ENCODE measurements at regions not wholly inside any gene's neighbourhood (a gene's known extent, or its start where the extent isn't known, plus 50 kb on each side); places are given as distances from the start of the nearest gene placed in this dataset.
"Not testable (repeated sequence)": the region's sequence is repeated elsewhere in the genome, so short reads cannot be mapped to it uniquely, and the experiment has no call there.

- DNase-seq: no peak
- ChIA-PET POLR2A (no interaction called here), CTCF (no interaction called here)
- Mint-ChIP-seq H3K27ac (no peak overlapping the region), H3K36me3 (no peaks in the 10 kb centered on the region), H3K4me3 (no peak overlapping the region), H3K27me3 (peaks cover 10% of the 10 kb centered on the region), H3K9me3 (no peaks in the 10 kb centered on the region), H3K4me1 (ENCODE audit: low read depth) (no peaks in the 10 kb centered on the region)
- intact Hi-C loops (cut with micrococcal nuclease): no loop called here
Measured at GRCh38 chr4:107458194-107458593, 261.8 kb downstream of the PAPSS1 start.

- CTCF ChIA-PET: no interaction called here
- intact Hi-C loops (cut with micrococcal nuclease): no loop called here
- DNase-seq: no peak
- Mint-ChIP-seq H3K9me3 (no peaks in the 10 kb centered on the region), H3K4me1 (ENCODE audit: low read depth) (no peaks in the 10 kb centered on the region), H3K27me3 (peaks cover 7% of the 10 kb centered on the region), H3K27ac (no peak overlapping the region), H3K4me3 (no peak overlapping the region), H3K36me3 (no peaks in the 10 kb centered on the region)
- POLR2A ChIA-PET: no interaction called here
Measured at GRCh38 chr4:107453987-107454386, 266.0 kb downstream of the PAPSS1 start.

- intact Hi-C loops (cut with micrococcal nuclease): no loop called here
- CTCF ChIA-PET: no interaction called here
Measured at GRCh38 chr4:107452717-107453630, 267.1 kb downstream of the PAPSS1 start.

GRCh38 chr4:107449611-107450369 lies 270.2 kb downstream of the PAPSS1 start:
- Mint-ChIP-seq H3K4me3 (no peak overlapping the region), H3K27ac (no peak overlapping the region), H3K9me3 (no peaks in the 10 kb centered on the region), H3K27me3 (peaks cover 5% of the 10 kb centered on the region), H3K36me3 (no peaks in the 10 kb centered on the region), H3K4me1 (ENCODE audit: low read depth) (no peaks in the 10 kb centered on the region)
- CTCF ChIA-PET: interaction anchor here (0.7 kb wide), 1 partner anchor 239 kb away, joined by 3 read pairs; no protein-coding TSS in a partner anchor
- intact Hi-C loops (cut with micrococcal nuclease): no loop called here
- POLR2A ChIA-PET: no interaction called here
- DNase-seq: no peak

More at GRCh38 chr4:107452717-107453630, 267.1 kb downstream of the PAPSS1 start:
- H3K9me3 Mint-ChIP-seq: no peaks in the 10 kb centered on the region
- H3K4me3 Mint-ChIP-seq: no peak overlapping the region
- H3K27ac Mint-ChIP-seq: no peak overlapping the region
- H3K27me3 Mint-ChIP-seq: peaks cover 7% of the 10 kb centered on the region
- no peak for DNase-seq
- H3K36me3 Mint-ChIP-seq: no peaks in the 10 kb centered on the region
- no peaks in the 10 kb centered on the region for H3K4me1 Mint-ChIP-seq (ENCODE audit: low read depth)
- POLR2A ChIA-PET: no interaction called here

GRCh38 chr4:107442538-107443111 lies 277.4 kb downstream of the PAPSS1 start:
- no peak for DNase-seq
- Mint-ChIP-seq H3K4me1 (ENCODE audit: low read depth) (no peaks in the 10 kb centered on the region), H3K27ac (no peak overlapping the region), H3K27me3 (no peaks in the 10 kb centered on the region), H3K4me3 (no peak overlapping the region), H3K36me3 (no peaks in the 10 kb centered on the region), H3K9me3 (no peaks in the 10 kb centered on the region)
- intact Hi-C loops (cut with micrococcal nuclease): no loop called here
- ChIA-PET CTCF (interaction anchor here (0.7 kb wide), 1 partner anchor 28 kb away, joined by 3 read pairs; no protein-coding TSS in a partner anchor), POLR2A (no interaction called here)

- Mint-ChIP-seq H3K9me3 (no peaks in the 10 kb centered on the region), H3K36me3 (no peaks in the 10 kb centered on the region), H3K4me1 (ENCODE audit: low read depth) (no peaks in the 10 kb centered on the region), H3K27ac (no peak overlapping the region), H3K27me3 (no peaks in the 10 kb centered on the region), H3K4me3 (no peak overlapping the region)
- no peak for DNase-seq
- CTCF ChIA-PET: no interaction called here
- intact Hi-C loops (cut with micrococcal nuclease): no loop called here
- POLR2A ChIA-PET: no interaction called here
Measured at GRCh38 chr4:107439401-107439800, 280.6 kb downstream of the PAPSS1 start.

- POLR2A ChIA-PET; H3K27ac Mint-ChIP-seq; CTCF ChIA-PET; H3K4me3 Mint-ChIP-seq; H3K9me3 Mint-ChIP-seq; H3K27me3 Mint-ChIP-seq; H3K4me1 Mint-ChIP-seq (ENCODE audit: low read depth); intact Hi-C loops (cut with micrococcal nuclease); DNase-seq; H3K36me3 Mint-ChIP-seq: not testable (repeated sequence)
Measured at GRCh38 chr4:107436471-107436870, 283.6 kb downstream of the PAPSS1 start.

- Mint-ChIP-seq H3K4me1 (ENCODE audit: low read depth) (no peaks in the 10 kb centered on the region), H3K4me3 (no peak overlapping the region), H3K27me3 (peaks cover 7% of the 10 kb centered on the region), H3K27ac (no peak overlapping the region), H3K9me3 (no peaks in the 10 kb centered on the region), H3K36me3 (no peaks in the 10 kb centered on the region)
- POLR2A ChIA-PET: no interaction called here
- CTCF ChIA-PET: no interaction called here
- intact Hi-C loops (cut with micrococcal nuclease): no loop called here
- no peak for DNase-seq
Measured at GRCh38 chr4:107432451-107432850, 287.6 kb downstream of the PAPSS1 start.

GRCh38 chr4:107423677-107424405 lies 296.2 kb downstream of the PAPSS1 start:
- no peaks in the 10 kb centered on the region for H3K4me1 Mint-ChIP-seq (ENCODE audit: low read depth)
- H3K4me3 Mint-ChIP-seq: no peak overlapping the region
- H3K27me3 Mint-ChIP-seq: no peaks in the 10 kb centered on the region
- H3K9me3 Mint-ChIP-seq: peaks cover 3% of the 10 kb centered on the region
- H3K27ac Mint-ChIP-seq: no peak overlapping the region
- ChIA-PET CTCF (interaction anchor here (0.7 kb wide), 1 partner anchor 28 kb away, joined by 3 read pairs; no protein-coding TSS in a partner anchor), POLR2A (no interaction called here)
- intact Hi-C loops (cut with micrococcal nuclease): loop anchor here (5.0 kb wide), 1 partner anchor 298 kb away; the partner anchor contains the start of gene PAPSS1
- no peaks in the 10 kb centered on the region for H3K36me3 Mint-ChIP-seq
- DNase-seq: no peak

GRCh38 chr4:107419536-107419935 lies 300.5 kb downstream of the PAPSS1 start:
- CTCF ChIA-PET; H3K36me3 Mint-ChIP-seq; H3K9me3 Mint-ChIP-seq; H3K27me3 Mint-ChIP-seq; POLR2A ChIA-PET; H3K27ac Mint-ChIP-seq; H3K4me3 Mint-ChIP-seq; H3K4me1 Mint-ChIP-seq (ENCODE audit: low read depth): not testable (repeated sequence)
- peak; percentile 46 for DNase-seq
- intact Hi-C loops (cut with micrococcal nuclease): loop anchor here (5.0 kb wide), 1 partner anchor 478 kb away; no protein-coding TSS in a partner anchor

- H3K27me3 Mint-ChIP-seq: no peaks in the 10 kb centered on the region
- no peaks in the 10 kb centered on the region for H3K36me3 Mint-ChIP-seq
- intact Hi-C loops (cut with micrococcal nuclease): loop anchor here (5.0 kb wide), 1 partner anchor 478 kb away; no protein-coding TSS in a partner anchor
- no peak overlapping the region for H3K27ac Mint-ChIP-seq
- ChIA-PET POLR2A (no interaction called here), CTCF (no interaction called here)
- no peaks in the 10 kb centered on the region for H3K4me1 Mint-ChIP-seq (ENCODE audit: low read depth)
- peaks cover 6% of the 10 kb centered on the region for H3K9me3 Mint-ChIP-seq
- DNase-seq: no peak
- no peak overlapping the region for H3K4me3 Mint-ChIP-seq
Measured at GRCh38 chr4:107419052-107419451, 301.0 kb downstream of the PAPSS1 start.

- intact Hi-C loops (cut with micrococcal nuclease): loop anchor here (5.0 kb wide), 1 partner anchor 482 kb away; no protein-coding TSS in a partner anchor
- H3K27me3 Mint-ChIP-seq; H3K36me3 Mint-ChIP-seq; CTCF ChIA-PET; H3K27ac Mint-ChIP-seq; H3K4me3 Mint-ChIP-seq; H3K4me1 Mint-ChIP-seq (ENCODE audit: low read depth); POLR2A ChIA-PET; H3K9me3 Mint-ChIP-seq; DNase-seq: not testable (repeated sequence)
Measured at GRCh38 chr4:107415490-107415889, 304.5 kb downstream of the PAPSS1 start.

Measured in activated CD4-positive, alpha-beta memory T cell treated with anti-CD3 and anti-CD28 coated beads for 36 hours (primary cell).